HG03520 (cell line): ENCODE measurements at regions not wholly inside any gene's neighbourhood (a gene's known extent, or its start where the extent isn't known, plus 50 kb on each side); places are given as distances from the start of the nearest gene placed in this dataset.

Experiments used
- ATAC-seq: cut with Tn5 transposase; IDR thresholded peaks from one replicate; pipeline ENCODE4 v1.9.1; 2021; ENCODE audit warnings: mild to moderate bottlenecking, moderate library complexity; ENCODE audit not compliant: unreplicated experiment

DNA sequence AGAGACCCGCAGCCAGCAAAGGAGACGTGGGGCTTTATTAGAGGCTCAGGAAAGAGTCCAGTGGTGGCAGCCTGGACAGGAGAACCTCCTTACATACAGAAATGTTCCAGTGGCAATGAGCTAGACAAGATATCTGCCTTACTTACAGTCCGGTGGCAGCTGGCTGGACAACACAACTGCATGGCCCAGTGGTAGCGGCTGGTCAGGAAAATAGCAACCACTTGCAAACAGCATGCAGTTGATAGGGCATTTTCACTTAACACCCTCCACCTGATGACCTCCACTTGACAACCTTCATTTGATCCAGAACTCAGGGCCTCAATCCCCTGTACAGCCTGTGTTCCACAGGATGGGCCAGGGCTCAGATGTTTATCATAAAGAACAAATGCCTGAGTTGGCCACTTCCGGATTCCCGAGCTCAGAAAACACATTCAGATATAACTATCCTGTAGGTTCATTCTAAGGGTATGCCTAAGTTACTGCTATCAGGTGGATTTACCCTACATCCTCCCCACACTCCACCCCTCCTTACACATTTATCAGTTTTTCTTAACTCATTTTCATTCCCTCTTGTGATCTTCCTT, 63.3 kb upstream of the ITPRID2 start:
- no peak for ATAC-seq

DNA sequence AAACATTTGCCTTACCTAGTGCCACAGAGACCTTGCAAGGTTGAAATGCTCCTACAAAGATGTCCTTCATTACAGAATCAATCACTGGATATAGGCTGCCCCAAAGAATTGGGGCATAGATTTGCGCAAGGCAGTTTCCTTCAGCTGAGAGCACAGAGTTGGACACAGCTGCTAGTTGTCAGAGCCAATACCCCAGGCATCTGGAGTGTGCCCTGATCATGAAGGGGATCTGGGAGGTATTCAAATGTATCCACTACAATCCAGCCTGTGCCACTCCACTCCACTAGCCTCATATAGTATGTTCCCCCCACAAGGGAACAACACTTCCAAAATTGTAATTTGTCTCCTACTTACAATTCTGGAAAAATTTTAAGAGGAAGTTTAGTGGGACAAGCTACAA, 62.3 kb upstream of the ITPRID2 start:
- no peak for ATAC-seq

DNA sequence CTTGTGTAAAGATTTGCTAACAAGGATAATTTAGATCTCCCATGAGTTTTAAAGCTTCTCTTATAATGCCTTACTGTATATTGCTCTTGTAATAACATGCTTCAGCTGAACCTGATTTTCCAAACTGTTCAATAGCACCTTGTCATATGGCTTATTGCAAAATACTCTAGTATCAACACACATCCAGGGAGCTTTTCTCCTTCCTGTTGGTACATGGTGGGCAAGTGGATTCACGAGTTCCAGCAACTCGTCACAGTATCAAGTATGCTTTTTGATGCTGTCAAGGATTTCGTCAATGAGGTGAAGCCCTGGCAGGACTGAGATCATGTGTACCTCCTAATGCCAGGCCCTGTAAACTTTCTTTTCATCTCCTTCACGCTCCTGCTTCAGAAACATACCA, 59.5 kb upstream of the ITPRID2 start:
- no peak for ATAC-seq

DNA sequence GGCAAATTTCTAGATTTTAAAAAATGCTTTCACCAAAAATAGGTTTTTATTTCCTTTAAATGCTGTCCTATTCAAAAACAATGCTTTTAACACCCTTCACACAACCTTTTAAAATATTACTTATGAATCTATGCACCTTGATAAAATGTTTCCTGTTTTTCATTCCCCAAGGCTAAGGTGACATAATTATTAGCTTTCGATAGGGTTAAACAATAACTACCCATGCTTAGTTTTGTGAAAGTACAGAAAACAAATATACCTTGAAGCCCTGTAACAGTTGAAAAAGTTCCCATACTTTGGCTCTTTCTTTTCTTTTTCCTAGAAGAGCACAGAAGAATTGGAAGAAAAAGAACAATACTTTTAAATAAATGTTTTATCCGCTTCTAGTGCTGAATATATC, 54.9 kb upstream of the ITPRID2 start:
- ATAC-seq: no peak

DNA sequence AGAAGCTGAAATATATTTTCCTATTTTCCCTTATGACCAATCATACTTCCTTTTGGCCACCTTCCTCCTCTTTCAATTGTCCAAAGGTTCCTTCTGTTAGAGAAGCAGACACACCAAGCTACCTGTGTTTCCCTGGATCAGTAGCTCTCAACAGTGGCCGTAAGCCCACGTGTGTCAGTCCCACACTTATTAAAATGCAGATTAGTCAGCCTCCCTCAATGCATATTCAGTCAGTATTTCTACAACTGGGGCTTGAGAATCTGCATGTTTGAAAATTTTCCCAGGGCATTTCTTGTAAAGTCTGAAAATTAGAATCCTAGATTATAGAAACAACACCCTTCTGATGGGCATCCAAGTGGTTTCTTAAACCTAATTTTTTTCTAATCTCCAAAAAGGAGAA, 54.0 kb upstream of the ITPRID2 start:
- no peak for ATAC-seq

DNA sequence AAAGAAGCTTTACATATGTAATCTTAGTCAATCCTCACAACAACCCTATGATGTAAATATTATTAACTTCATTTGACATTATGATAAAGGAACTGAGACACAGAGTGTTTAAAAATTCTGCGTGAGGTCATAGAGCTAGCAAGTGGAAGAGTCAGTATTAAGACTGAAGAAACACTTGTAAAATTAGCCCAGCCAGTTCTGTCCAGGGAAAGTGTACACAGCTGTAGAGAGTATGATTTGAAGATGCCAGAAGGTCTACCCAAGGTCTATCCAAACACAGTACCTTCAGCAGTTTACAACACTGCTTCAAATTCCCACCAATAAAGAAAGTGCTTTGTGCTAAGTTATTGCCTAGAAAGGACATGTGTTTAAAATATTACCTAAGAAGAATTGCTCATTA, 51.7 kb upstream of the ITPRID2 start:
- ATAC-seq: no peak

DNA sequence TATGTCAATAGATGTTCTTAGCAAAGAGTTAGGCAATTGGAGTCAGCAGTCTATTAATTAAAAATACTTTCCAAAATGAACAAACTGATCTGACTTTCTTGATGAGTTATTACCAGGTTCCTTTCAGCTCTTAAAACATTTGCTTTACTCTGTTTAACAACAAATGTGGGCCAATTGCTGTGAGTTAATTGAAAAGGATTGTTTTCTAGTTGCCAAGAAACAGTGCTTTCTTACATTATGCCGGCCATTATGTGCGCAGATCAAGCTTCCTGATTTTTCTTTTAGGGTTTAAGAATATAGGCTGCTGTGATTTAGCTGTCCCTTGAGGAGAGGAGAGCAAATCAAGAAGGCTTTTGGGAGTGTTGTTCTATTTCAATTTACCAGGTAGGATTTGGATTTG, 50.5 kb upstream of the ITPRID2 start:
- no peak for ATAC-seq
